GM21717 (cell line): ENCODE measurements at regions not wholly inside any gene's neighbourhood (a gene's known extent, or its start where the extent isn't known, plus 50 kb on each side); places are given as distances from the start of the nearest gene placed in this dataset.
"Not testable (repeated sequence)": the region's sequence is repeated elsewhere in the genome, so short reads cannot be mapped to it uniquely, and the experiment has no call there.

Experiments used
- ATAC-seq: cut with Tn5 transposase; IDR thresholded peaks from one replicate; pipeline ENCODE4 v1.9.1; 2021; ENCODE audit warnings: mild to moderate bottlenecking, moderate library complexity; ENCODE audit not compliant: unreplicated experiment

DNA sequence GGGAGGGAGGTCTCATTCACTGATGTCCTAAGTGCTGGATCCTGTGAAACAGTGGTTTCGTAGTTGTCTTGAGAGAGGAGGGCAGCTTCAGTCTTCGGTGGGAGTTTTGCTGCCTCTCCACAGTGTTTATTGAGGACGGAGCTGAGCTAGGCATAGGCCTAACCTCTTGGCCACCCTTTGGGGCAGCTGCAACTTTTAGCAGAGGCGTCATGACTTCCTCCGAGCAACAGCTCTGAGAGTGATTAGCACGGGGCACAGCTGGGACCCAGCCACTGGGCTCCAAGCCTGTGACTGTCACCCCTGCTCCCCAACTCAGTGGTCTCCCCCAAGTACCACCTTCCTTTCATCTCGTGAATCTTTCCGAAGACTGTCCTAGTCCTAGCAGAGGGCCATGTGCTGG, 139.9 kb upstream of the NCOR2 start:
- ATAC-seq: no peak

DNA sequence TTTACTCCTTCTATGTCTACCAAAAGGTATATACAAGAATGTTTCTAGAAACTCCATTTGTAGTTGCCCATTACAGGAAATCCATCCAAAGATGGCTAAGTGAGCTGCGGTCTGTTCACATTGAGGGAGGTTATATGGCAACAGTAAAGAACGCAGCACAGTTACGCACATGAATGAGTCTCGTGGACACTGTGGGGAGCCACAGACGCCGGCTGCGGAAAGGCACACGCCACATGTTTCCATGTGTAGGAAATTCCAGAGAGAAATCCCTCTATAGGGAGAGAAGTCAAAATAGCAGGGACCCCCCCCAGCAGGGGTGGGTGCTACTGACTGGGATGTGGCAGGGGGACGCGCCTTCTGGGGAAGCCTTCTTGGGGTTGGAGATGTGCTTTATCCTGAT, 139.0 kb upstream of the NCOR2 start:
- ATAC-seq: no peak

GRCh38 chr12:124705545-124706138, 138.2 kb upstream of the NCOR2 start:
- no peak for ATAC-seq

GRCh38 chr12:124704619-124705018, 137.2 kb upstream of the NCOR2 start:
- ATAC-seq: no peak

GRCh38 chr12:124703856-124704255, 136.4 kb upstream of the NCOR2 start:
- no peak for ATAC-seq

DNA sequence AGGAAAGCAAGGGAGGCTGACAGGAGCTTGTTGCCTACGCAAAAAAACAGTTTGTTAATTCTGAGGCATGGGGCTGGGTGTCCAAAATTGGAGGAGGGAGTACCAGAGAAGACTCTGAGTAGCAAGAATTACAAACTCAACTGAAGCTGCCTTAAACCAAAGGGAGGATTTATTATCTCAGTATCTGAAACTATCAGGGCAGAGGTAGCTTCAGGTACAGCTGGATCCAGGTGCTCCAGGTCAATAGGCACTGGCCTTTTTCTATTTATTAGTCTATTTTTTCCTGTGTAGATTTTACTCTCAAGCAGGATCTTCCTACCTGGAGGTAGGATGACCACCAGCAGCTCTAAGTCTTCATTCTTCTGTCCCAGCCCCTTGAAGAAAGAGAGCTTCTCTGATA, 135.3 kb upstream of the NCOR2 start:
- no peak for ATAC-seq

- no peak for ATAC-seq
These were observed 133.6 kb upstream of the NCOR2 start for GRCh38 chr12:124700810-124701592.

DNA sequence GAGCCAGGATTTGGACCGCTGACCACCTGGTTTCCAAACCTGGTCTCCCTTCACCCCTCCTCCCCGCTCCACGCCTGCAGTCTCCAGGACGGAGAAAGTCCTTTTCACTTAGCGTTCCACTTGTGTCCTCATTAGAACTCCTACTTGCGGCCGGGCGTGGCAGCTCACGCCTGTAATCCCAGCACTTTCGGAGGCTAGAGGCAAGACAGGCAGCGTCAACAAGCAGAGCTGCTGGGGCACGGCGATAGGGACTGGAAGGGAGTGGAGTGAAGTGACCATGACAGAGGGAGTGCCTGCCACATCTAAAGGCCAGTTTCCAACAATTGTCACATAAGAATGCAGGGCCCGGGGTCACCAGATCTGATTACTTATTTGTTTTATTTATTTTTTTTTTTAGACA, 132.5 kb upstream of the NCOR2 start:
- ATAC-seq: no peak

- ATAC-seq: no peak
These were observed 131.5 kb upstream of the NCOR2 start for GRCh38 chr12:124698998-124699305.

DNA sequence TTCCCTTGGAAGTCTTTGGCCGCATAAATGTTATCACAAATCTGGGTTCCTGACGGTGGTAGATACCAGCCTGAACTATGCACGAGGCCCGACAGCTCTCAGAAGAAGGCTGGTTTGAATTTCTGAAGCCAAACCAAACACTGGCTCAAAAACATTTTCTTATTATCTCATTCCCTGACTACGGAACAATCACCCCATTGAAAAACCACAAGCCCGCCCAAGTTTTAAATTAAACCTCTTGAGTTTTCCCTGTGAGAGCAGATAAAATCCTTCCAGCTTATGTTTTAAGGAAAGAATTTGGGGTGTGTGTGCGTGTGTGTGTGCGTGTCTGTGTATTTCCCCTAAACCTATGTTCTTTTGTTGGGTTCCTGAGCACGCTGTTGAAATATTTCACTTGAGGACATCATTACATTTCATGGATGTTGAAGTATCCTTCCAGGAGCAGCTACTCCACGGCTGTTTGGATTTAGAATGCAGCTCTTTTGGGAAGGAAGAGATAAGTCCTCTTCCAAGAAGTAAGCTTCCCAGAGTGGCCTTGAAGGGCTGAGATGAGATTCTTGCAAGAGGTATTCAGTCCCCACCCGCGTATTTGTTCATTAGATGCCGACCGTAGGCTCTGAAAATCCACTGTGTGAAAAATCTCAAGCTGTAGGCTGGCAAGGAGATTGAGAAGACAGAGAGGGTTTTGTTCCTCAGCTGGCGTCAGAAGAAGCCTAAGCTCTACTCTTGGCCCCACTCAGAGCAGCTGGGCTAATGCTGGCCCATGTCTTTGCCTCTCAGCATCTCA, 131.0 kb upstream of the NCOR2 start:
- ATAC-seq: no peak

GRCh38 chr12:124697722-124698121, 130.3 kb upstream of the NCOR2 start:
- not testable (repeated sequence) for ATAC-seq

- no peak for ATAC-seq
These were observed 129.5 kb upstream of the NCOR2 start for GRCh38 chr12:124696693-124697476.

DNA sequence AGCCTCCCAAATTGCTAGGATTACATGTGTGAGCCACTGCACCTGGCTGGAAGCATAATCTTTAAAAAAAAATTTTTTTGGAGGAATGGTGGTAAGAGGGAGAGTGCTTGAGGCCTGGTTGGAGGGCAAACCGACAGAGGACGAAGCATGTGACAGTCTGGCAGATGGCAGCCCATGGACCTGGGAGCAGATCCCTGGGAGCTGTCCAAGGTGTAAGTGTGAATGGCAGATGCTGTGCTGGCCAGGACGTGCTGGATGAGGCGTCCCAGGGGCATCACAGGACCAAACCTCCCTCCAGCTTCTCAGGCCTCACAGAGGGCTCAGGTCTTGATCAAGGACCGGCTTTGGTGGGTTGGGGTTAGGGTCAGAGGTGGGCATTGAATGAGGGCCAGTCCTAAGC, 128.4 kb upstream of the NCOR2 start:
- ATAC-seq: no peak

- ATAC-seq: no peak
These were observed 127.6 kb upstream of the NCOR2 start for GRCh38 chr12:124694846-124695497.

GRCh38 chr12:124694250-124694649, 126.8 kb upstream of the NCOR2 start:
- no peak for ATAC-seq

DNA sequence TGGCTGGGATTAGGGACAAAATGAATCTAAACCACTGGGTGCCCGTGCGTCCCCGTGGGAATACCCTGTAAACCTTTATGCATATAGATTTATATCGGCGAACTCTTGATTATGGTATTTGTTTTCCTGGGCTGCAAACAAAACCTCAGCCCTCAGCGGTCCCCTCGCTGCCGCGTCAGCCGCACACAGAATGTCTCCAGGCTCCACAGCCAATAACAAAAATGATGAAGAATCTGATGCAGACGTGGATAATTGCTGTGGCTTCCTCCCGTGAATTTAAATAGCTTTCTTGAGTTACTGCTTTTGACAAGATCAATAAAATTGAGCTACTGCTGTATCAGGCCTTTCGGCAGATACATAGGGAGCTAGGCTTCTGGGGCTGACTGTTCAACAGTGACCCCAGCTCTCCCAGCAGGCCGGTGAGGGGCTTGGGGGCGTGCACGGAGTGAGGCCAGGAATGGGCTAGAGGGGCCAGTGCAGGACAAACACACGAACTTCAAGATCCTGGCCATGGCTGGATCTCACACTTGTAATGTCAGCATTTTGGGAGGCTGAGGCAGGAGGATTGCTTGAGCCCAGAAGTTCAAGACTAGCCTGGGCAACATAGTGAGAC, 125.8 kb upstream of the NCOR2 start:
- no peak for ATAC-seq

GRCh38 chr12:124692443-124692842, 125.0 kb upstream of the NCOR2 start:
- no peak for ATAC-seq

DNA sequence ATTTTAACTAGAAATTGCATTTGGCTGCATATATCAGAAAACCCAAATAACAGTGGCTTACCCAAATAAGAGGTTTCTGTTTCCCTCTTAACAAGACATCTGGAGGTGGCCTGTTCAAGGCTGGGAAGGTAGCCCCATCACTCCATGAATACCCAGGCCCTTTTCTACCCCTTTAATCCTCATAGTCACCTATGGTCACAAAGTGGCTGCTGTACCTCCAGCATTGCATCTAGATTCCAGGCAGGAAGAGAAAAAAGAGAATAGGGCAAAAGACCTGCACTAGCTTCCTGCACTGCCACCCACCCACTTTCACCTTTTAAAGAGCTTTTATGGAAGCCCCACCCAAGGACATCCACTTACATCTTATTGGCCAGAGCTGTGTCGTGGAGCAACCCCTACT, 124.0 kb upstream of the NCOR2 start:
- ATAC-seq: no peak

DNA sequence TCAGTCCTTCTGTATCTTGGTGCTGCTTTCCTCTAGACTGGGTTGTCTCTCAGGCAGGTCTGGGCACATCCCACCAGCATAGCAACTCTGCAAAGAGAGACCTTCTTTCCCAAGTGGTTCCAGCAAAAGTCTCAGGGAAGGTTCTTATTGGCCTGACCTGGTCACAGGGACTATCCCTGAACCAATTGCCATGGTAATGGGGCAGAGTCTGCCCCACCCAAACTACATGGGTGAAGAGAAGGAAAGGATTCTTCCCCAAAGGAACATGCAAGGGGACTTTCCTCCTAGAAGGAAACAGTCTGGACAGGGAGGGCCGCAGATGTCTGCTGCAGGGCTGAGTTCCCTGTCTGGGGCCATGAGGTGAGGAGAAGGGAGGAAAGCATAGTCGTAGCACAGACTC, 122.2 kb upstream of the NCOR2 start:
- ATAC-seq: no peak

DNA sequence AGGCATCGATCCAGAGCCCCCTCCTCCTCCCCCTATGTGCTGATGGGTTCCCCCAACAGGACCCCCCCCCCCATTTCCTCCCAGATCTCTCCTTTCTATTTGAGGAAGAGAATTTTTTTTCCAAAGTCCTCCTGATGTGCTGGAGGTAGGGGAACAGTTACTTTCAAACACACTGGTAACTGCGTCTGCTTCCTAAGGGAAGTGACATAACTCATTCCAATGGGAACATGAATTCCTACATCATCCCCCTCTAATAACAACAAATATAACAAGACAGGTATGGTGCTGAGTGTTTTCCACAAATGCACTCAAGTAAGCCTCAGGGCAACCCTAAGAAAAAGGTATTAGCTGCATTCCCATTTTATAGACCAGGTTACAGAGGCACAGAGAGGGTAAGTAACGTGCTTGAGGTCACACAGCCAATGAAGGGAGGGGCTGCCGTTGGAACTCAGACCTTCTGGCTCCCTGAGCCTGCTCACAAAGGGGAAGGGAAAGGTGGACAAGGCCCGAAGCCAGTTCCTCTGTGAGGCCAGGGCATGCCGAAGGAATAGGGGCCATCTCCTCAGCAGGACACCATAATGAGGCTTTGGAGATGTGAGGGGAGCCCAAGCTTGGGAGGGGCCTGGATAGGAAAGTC, 121.1 kb upstream of the NCOR2 start:
- ATAC-seq: no peak
